Suppressor macrophage treated with lipopolysaccharide for 1 hour (primary cell): ENCODE measurements at regions not wholly inside any gene's neighbourhood (a gene's known extent, or its start where the extent isn't known, plus 50 kb on each side); places are given as distances from the start of the nearest gene placed in this dataset.

ENCODE experiments used
- DNase-seq, 3 donors: peaks; one replicate each; pipeline ENCODE4 v3.0.0-alpha.2; 2020 to 2022

DNA sequence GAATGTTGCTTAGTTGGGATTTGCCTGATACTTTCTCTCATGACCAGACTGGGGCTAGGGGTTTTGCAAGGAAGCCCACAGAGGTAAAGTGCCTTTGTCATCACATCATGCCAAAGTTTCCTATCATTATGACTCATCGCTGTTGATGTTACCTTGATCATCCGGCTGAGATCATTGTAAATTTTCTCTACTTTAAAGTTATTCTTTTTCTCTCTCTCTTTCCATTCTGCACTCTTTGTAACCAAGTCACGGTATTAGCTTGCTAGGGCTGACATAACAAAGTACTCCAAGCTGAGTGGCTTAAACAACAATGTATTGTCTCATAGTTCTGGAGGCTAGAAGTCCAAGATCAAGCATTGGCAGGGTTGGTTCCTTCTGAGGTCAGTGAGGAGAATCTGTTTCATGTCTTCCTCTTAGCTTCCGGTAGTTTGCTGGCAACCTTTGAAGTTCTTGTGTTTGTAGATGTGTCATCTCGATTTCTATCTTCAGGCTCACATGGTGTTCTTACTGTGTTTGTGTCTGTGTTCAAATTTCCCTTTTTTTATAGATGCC lies 113.0 kb downstream of the DTHD1 start:
- no peak for DNase-seq

DNA sequence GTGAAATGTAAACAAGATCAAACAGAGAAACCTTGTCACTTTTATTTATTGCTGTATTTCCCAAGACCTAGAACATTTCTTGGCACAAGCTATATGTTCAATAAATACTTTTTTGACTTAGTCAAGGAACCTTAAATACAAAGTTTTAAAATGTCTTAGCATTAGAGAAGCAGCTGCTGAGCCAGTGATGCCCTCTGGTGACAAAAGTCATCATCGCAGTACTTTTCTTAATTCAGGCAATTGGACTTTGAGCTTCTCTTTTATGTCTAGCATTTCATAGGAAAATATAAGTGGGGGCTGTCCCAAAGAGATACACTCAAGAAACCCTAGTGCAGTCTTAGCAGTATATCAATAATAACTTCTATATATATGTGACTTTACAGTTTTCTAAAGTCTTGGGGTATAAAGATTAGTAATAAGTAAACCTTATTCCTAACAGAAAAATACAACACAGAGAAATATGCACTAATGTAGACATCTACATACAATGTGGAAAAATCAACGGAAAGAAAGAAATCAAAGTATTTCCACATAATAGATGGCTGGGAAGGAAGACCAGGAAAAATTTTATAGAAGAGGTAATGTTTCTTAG lies 118.4 kb downstream of the DTHD1 start:
- DNase-seq, result peak; percentile 67 to 76 (median 76)

DNA sequence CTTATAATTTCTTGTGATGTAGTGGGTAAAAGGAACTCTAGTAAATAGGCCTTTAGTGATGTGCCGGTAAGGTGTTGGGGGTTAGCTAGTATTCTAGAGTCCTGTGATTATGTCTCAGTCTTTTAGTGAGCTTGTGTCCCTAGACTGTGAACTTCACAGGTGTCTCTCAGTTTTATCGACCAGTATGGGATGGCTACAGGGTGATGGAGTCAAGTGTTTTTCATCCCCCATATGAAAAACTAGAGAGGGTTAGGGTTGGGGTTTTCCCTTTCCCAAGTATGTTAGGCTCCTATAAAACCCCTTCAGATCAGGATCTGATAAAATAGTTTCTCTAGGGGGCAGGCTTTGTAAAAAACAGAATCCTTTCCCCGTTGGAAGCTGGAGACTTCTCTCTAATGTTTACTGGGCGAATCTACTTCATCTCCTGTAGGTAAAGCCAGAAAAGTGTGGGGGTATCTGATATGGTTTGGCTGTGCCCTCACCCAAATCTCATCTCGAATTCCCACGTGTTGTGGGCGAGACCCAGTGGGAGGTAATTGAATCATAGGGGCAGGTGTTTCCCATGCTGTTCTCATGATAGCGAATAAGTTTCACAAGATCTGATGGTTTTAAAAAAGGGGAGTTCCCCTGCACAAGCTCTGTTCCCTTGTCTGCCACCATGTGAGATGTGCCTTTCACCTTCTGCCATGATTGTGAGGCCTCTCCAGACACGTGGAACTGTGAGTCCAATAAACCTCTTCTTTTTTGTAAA lies 120.8 kb downstream of the DTHD1 start:
- DNase-seq, result peak; percentile 9 to 25 (median 12)

DNA sequence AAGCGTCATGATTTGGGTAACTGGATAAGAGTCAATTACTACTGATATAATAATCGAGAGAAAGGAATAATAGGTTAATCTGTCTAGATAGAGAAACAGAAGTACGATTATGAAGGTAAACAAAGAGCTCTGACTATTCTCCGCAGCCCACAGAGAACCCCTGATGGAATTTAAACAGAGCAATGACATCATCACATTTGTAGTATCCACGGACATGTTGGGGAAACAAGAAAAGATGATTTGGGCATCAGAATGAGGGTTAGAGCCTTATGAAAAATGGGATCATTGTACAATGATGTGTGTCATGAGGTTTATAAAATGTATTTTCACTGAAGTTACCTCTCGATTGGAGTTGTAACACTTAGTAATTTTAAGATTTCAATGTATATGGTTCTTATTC lies 129.9 kb downstream of the DTHD1 start:
- DNase-seq, result no peak

DNA sequence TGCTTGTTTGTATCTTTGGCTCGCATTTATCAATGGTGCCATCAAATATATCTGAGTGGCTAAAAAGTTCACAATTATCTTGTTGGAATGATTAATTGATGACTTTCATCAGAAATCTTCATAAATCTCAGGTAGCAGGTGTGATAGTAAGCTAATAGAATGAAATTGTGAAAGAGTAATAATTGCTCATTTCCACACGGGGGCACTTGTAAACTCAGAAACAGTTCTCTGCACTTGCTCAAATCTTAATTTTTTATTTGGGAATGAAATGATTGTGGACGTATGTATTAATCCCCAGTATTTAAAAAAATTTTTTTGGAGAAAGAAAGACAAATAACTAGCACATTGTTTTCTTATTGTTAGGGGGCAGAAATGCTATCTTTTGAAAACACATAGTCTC lies 132.8 kb downstream of the DTHD1 start:
- peak in 1 of 3 donors; percentile 19 for DNase-seq

DNA sequence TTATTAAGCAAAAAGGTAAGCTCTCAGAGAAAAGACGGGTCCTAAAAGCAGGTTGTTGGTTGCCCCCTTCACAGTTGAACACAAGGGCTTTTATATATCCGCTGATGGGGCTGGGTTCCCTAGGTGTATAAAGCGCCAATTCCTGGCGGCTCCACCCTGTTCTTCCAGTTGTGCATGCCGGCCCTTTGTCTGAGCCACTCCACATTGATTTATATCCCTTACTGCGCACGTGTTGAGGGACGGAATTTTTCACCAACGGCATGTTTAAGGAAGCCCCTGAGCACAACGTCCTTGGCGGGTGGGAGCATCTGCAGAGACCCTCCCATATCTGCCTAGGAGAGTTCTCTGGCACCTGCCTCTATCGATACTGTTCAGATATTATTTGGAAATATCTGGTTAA lies 135.7 kb downstream of the DTHD1 start:
- no peak for DNase-seq

DNA sequence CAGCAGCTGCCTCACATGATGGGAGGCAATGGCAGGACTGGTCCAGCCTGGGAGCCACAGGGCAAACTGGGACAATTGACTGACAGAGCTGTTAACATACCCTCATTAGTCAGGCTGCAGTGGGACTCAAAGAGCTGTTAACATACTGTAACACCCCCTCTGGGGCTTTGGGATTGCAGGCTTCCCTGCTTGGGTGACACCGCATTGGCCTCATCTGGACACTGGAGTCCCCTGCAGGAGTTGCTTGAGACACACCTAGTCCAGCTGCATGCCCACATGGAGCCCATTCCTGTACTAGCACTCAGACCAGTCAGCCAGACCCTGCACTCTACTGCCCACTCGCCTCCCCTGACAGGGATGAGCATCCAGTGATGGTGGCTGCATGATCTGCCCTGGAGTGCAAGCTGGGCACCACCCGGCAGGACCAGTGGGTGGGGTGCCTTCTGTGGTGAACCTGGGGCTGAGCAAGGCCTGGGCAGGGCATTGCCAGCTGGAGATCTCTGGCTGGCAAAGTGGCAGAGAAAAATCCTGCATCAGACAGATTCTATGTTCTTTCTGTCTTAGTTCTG lies 138.8 kb downstream of the DTHD1 start:
- DNase-seq, result no peak

DNA sequence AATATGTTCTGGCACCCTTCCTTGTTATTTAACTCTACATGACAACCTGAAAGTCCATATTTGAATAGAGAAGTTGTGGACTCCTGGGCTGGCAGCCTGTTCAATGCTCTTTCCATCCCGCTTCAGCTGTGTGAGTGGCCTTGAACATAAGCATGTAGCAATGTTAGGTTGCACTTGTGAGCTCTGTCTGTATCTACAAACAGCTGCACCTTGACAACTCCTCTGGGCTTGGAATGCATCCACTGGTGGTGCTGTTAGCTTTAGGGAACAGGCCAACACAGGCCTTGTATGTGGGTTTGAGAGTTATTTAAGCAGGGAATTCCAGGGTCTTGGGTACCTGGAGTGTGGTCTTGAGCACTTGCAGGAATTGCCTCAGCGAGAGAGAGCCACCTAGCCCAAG lies 141.2 kb downstream of the DTHD1 start:
- no peak for DNase-seq

DNA sequence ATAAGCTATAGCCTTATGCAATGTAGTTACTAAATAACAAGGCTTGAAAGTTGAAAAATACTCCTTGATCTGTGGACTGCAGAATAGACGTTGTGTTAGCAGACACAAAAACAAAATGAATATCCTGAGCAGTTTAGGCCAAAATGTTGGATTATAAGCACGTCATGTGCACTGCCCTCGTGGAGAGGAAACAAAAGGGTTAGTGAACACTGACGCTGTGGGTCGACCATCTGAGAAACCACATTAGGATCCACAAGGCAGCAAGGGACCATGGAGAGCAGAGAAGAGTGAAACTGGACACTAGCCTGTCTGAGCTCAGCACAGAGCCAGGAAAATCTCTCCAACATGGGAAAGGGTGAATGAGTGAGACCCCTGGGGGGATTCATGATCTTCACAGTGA lies 145.3 kb downstream of the DTHD1 start:
- no peak for DNase-seq

DNA sequence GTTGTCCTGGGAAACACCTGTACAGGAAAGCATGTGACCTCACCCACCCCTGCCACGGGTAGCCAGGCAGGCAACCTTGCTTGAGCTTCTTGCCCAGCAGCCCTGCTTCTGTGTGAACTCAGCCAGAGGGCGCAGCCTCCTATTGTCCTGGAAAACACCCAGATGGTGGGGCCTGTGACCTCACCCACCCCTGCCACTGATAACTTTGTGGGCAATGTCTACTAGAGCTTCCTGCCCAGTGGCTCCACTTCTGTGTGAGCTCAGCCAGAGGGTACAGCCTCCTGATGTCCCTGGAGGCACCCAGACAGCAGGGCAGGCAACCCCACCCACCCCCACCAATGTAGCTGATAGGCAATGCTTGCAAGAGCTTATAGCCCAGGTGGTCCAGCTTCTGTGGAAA lies 146.3 kb downstream of the DTHD1 start:
- no peak for DNase-seq

DNA sequence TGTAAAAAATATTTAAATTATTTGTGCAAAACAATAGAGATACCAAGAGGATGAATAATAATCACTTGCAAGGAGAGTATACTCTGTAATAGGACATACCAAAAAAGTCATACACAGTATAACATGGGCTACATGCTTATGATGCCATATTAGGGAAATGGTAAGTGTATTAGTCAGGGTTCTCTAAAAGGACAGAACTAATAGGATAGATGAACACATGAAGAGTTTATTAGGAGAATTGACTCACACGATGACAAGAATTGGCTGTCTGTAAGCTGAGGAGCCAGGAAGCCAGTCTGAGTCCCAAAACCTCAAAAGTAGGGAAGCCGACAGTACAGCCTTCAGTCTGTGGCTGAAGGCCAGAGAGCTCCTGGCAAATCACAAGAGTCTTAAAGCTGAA lies 151.2 kb downstream of the DTHD1 start:
- DNase-seq, result no peak

DNA sequence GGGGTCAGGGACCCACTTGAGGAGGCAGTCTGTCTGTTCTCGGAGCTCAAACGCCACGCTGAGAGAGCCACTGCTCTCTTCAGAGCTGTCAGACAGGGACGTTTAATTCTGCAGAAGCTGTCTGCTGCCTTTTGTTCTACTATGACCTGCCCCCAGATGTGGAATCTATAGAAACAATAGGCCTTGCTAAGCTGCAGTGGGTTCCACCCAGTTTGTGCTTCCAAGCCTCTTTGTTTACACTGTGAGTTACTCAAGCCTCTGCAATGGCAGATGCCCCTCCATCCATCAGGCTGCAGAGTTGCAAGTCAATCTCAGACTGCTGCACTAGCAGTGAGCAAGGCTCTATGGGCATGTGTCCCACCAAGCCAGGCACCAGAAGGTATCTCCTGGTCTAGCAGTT lies 158.1 kb downstream of the DTHD1 start:
- no peak for DNase-seq

DNA sequence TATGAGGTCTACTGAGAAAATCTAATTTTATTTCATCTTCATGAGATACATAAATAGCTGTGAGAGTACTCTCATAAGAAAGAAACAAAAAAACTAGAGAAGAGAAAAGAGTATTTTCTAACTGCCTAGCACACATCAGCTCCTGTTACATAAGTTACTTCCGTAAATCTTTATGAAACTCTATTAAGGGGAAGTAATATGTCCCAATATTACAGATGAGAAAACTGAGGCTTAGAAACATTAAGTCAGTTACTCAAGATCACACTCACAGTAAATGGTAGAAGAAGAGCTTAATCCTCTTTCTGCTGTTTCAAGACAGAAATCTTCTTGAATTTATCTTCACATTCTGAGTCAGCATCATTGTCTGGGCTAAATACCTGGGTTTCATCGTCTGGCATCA lies 164.1 kb downstream of the DTHD1 start:
- DNase-seq, result peak; percentile 2 to 60 (median 38)

DNA sequence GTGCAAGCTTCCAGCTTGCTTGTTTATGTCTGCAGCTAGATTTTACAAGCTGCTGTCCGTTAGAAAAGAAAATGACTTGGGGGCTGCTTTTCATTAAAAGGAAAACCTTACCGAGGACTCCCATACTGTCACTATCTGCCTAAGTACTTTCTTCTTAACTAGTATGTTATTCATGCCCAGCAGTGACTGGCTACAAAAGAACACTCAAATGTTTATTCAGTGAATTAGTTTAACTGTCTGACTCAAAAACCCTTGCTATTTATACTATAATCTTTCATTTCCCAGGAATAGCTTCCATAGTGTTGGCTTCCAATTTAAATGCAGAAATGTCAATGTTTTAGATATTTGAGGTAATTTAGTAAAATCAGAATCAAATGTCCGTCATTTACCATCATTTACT lies 164.9 kb downstream of the DTHD1 start:
- DNase-seq, result no peak

DNA sequence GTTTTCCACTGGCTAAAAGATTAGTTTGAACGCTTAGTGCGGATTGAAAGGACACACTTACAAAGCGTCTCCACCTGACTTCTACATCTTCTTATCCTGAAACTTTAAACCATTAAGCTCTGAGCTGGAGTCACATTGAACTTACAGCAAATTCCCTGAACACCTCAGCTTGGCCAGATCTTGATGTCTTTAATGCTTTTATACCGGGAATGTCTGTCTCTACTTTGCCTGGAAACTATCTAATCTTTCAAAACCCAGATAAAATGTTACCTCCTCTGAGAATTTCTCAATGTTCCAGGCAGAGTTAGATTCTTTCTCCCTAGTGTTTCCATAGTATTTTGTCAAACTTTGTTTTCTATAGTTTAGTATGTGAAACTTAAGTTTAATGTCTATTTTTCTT lies 179.9 kb downstream of the DTHD1 start:
- DNase-seq, result no peak

DNA sequence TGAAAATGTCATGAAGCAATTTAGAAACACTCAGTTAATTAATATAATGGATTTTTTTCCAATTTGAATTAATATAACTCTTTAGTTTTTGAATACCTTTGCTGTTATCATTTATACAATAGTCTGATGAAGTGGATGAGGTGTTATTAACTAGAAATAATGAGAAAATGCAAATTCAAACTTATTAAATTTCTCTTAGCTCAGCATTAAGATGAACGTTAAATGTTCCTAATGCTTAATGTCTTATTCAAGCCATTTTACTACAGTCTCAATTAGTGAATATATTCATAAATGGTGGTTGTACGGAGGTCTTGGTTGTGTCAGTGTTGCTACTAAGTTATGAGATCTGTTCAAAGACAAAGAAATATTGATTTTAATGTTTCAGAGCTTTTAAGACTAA lies 186.3 kb downstream of the DTHD1 start:
- DNase-seq, result no peak

DNA sequence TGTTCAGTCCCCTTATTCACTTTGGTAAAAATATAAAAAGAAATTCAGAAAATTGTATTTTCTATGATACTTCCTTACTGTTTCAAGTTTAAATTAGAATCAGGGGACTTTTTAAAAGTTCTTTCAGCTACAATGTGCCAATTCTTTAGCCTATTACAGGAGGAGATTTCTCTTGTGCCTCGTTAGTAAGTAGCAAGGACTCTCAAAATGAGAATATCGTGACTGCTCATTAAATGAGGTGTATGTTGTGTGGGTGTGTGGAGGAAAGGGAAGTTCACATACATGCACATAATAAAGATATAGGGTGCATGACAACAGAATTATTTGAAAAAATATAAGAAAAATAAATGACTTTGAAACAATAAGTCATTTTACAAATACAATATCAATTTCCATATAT lies 190.5 kb downstream of the DTHD1 start:
- DNase-seq, result no peak

DNA sequence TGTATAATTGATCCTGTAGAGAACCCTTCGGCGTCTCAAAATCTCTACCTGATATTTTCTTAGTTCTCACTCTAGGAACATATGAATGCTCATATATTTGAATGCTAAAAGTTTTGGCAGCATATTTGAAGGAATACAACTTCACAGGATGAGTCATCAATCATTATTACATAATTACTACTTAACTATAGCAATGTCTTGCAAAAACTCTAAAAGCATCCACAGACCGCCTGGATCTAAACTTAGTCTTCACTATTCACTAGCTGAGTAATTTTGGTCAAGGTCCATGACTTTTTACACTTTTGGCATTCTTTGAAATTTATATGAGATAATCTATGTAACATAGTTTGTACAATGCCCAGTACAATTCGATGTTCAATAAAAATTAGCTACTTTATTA lies 194.7 kb downstream of the DTHD1 start:
- no peak for DNase-seq

DNA sequence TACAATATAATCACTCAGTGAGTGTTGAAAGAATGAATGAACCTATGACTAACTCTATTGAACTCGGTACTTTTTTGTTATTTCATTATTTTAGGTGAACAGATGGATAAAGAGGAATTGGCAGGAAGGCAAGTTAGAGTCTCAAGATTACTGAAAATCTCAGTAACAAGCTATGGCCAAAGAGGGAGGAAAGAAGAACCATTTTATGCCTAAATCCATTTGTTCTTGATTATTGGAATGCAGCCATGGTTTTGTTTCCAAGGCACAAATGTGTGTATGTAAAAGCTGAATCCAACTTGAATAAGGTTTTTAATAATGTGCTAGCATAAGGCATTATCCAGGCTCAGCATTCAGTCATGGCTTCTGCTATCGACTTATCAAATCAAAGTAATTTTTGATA lies 196.4 kb downstream of the DTHD1 start:
- no peak for DNase-seq

DNA sequence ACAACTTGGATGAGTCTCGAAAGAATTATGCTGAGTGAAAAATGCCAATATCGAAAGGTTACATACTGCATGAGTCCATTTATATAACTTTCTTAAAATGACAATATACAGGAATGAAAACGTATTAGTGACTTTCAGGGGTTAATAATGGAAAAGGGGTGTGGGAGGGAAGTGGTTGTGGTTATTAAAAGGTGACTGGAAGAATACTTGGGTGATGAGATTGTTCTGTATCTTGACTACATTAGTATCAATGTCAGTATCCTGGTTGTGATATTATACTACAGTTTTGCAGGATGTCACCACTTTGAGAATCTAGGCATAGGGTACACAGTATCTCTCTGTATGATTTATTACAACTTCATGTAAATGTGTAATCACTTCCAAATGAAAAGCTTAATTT lies 204.5 kb downstream of the DTHD1 start:
- DNase-seq, result no peak

DNA sequence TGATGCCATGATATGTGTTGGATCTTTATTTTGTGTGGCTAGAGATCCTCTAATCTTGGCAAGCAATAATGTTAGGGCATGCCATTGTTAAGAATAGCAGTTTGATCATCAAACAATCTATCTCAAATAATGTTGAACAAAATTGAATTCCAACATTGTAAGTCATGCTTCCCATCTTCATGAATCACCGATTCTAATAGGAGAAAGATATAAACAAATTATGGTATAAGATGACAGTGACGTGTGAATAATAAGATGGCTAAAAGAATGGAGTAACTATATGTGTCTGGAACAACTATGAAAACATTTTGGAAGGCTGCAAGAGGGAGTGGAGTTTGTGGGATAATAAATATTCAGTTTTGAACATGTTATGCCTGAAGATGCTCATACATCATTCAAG lies 208.4 kb downstream of the DTHD1 start:
- DNase-seq, result no peak

DNA sequence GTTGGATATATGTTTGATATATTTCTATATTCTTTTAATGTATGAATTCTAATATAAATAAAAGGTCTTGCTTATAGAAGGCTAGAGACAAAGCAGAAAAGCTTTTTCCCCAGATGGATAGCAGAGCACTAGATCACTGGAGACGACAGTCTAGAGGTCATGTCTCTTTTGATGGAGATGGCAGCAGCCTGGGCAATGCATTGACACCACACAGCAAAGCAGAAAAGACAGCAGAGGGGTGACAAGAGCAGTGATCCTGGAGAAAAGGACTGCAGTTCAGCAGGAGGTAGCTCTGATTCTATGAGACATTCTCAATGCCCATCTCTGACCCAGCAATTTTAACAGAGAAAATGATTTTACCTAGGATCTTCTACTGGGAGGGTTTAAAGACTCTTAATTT lies 210.6 kb downstream of the DTHD1 start:
- no peak for DNase-seq

DNA sequence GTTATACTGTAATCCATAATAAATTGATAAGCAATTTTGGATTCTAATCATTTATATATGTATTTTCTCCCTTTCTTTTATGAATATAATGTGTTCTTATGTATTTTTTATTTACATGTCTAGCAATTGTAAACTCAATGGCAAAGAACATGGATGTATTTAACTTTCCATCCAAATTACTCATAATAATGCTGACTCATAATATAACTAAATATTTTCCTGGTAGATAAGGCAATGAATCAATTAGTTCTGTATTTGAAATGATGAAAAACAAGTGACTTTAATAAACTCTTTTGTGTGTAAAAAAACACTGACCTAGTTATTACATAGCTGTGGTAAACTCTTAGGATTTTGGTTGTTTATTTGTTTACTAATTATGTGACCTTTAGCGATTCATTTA lies 211.2 kb downstream of the DTHD1 start:
- DNase-seq, result no peak

DNA sequence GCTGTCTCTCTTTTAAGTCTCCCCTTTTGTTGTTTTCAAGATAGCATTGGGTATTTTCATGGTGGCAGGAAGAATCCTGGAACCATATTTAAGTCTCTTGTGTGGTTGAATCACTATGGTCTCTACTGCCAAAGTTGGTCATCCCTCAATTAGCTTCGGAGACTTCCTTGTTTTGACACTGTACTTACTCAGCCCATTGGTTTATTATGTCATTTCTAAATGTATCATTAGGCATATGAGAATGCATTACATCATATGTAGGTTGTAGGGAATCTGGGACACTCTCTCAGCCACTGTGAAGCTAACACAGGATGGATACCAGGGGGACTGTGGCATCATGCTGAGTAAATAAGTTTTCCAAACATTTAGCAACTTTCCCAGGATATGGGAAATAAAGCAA lies 211.8 kb downstream of the DTHD1 start:
- peak in 1 of 3 donors; percentile 5 for DNase-seq
